T47D (cell line): ENCODE measurements at regions not wholly inside any gene's neighbourhood (a gene's known extent, or its start where the extent isn't known, plus 50 kb on each side); places are given as distances from the start of the nearest gene placed in this dataset.

Source experiments
- DNase-seq, 2 experiments: peaks; one replicate each; pipeline versions ENCODE4 v3.0.0 to v3.0.0-alpha.2; 2011 to 2012; ENCODE audit warnings: low read depth in 1 of 2, low spot score in 1 of 2
- JUND ChIP-seq: IDR thresholded peaks from 2 replicates; pipeline ENCODE4 v1.6.1; 2012; ENCODE audit warnings: low read depth
- in situ Hi-C: cut with HindIII; loops from 2 replicates; pipeline ENCODE4 v1.10.0; 2016; ENCODE audit warnings: low sequenced_read_pairs, low pct_unique_long_range_greater_than_20kb

GRCh38 chr14:95034788-95035187 is 122.5 kb downstream of the DICER1 start:
- in situ Hi-C loops = no loop called here
- no peak for TF ChIP-seq JUND
- DNase-seq = no peak

DNA sequence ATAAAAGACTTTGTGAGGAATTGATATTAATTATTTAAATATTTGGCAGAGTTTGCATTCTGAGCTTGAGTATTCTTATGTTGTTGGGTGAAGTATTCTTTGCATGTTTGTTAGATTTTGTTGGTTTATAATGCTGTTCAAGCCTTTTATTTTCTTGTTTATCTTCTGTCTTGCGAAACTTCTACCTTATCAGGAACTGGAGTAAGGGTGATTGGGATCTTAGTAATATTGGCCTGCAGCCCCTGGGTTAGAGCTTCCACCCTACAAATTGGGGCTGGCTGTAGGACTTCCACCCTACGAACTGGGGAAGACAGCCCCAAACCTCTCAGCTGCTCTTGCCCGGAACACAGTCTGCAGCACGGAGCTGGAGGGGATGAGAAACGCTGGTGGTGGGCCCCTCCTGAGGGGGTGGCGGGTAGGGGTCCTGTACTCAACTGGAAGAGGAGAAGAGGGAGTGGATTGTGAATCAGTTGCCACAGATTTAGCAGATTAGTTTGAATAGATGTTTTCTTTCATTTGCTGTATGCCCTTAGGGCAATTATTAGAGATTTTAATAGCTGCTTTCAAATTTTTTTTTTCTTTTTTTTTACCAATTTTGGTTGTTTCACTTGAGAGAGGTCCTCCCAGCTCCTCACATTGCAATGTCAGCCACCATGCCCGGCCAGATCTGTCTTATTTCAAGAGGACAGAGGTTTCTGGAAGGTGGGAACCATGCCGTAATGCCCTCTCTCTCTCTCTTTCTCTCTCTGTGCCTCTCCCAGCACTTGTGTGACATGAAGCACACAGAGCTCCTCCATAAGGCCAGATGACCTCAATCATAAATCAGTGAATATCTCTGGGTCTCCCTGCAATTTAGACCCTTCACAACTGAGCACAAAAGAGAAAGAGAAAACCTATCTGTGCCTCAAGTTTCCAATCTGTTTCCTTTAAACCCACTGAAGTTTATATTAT is 123.4 kb downstream of the DICER1 start:
- no peak for DNase-seq
- TF ChIP-seq JUND = no peak
- in situ Hi-C loops = no loop called here

DNA sequence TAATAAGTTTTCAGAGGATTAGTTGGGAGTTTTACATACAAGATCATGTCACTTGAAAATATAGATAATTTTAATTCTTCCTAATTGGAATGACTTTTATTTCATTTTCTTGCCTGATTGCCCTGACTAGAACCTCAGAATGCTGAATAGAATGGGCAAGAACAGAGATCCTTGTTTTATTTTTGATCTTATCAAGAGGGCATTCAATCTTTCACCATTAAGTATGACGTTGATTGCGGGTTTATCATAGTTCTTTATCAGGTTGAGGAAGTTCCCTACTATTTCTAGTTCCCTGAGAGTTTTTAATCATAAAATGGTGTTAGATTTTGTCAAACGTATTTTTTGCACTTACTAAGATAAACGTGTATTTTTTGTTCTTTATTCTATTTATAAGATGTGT is 124.3 kb downstream of the DICER1 start:
- TF ChIP-seq JUND = no peak
- in situ Hi-C loops = no loop called here
- DNase-seq = no peak

DNA sequence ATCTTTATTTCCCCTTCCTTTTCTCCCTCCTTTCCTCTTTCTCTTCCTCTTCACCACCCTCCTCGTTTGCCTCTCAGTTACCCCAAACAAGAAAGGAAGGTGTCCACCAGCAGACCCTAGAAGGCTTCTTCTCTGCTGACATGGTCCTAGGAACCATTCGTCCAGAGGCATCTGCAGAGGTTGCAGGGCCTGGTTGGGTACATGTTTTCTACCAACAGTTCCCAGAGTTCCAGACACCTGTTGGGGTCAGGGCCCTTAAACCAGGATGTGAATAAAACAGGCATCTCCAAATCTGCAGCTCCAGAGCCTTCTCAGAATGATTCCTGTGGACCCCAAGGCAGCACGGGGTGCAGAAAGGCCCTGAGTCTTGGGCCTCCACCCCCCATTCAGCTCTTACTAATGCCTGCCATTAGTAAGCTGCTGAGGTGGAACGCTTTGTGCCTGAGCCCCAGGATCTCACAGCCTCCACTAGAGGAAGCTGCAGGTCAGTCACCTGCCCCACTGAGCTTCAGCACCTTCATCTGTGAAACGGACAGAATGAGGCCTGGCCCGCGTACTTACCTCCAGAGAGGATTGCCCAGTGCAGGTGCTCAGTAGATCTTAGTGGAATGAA is 130.4 kb downstream of the DICER1 start:
- TF ChIP-seq JUND = no peak
- in situ Hi-C loops = no loop called here
- DNase-seq = peak in 1 of 2 experiments; percentile 18

GRCh38 chr14:95025941-95026340 is 131.4 kb downstream of the DICER1 start:
- in situ Hi-C loops = no loop called here
- no peak for TF ChIP-seq JUND
- DNase-seq = no peak

GRCh38 chr14:95025218-95025617 is 132.1 kb downstream of the DICER1 start:
- DNase-seq = no peak
- in situ Hi-C loops = no loop called here
- TF ChIP-seq JUND = no peak

DNA sequence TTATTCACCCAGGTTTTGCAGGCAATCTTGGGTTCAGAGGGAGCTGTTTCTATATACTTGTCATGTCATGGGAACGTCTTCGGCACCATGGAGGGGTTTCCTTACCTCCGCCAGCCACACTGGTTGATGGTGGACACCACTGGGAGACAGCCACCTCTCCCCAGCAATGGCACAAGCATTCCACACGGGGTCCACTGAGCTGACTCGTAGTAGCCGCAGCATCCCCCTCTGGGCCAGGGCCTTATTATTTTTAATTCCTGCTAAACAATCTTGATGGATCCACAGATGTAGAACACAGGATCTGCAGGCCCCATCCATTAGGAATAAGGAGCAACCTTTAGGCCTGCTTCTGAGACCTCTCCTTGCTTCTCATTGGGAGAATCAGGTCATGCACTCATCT is 132.9 kb downstream of the DICER1 start:
- TF ChIP-seq JUND = no peak
- DNase-seq = no peak
- in situ Hi-C loops = no loop called here

GRCh38 chr14:95023886-95024285 is 133.4 kb downstream of the DICER1 start:
- no peak for DNase-seq
- in situ Hi-C loops = no loop called here

DNA sequence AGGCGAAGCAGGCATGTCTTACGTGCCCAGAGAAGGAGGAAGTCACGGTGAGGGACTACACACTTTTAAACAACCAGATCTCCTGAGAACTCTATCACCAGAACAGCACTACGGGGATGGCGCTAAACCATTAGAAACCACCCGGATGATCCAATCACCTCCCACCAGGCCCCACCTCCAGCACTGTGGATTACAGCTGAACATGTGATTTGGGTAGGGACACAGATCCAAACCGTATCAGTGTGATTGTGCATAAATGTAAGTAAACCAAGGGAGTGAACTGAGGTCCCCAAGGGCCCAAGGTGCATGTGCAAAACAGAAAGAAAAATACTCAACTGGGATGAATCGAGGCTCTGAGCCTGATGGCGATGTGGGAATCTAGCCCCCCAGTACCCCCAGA is 134.2 kb downstream of the DICER1 start:
- in situ Hi-C loops = no loop called here
- no peak for TF ChIP-seq JUND
- no peak for DNase-seq

More at GRCh38 chr14:95023886-95024285, 133.4 kb downstream of the DICER1 start:
- TF ChIP-seq JUND = no peak

- in situ Hi-C loops = no loop called here
- DNase-seq = no peak
- no peak for TF ChIP-seq JUND
These were observed 135.7 kb downstream of the DICER1 start for GRCh38 chr14:95021588-95021987.

- DNase-seq = no peak
- in situ Hi-C loops = no loop called here
- no peak for TF ChIP-seq JUND
These were observed 138.5 kb downstream of the DICER1 start for GRCh38 chr14:95018821-95019220.

DNA sequence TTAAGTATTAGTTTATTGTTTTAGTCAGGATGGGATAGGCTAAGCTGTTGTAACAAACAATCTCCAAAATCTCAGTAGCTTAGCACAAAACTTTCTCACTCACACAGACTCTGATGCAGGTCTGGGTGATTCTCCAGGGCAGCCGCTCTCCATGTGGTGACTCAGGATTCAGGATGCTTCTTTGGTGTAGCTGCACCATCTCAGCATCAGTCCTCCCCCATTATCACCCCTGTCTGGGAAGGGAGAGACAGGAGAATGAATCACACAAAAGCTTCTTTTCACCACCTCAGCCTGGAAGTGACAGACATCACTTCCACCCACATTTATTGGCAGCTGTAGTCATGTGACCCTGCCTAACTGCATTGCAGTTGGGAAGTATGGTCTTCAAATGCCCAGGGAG is 142.3 kb downstream of the DICER1 start:
- in situ Hi-C loops = no loop called here
- TF ChIP-seq JUND = no peak
- DNase-seq = no peak

GRCh38 chr14:95014036-95014435 is 143.3 kb downstream of the DICER1 start:
- in situ Hi-C loops = no loop called here
- TF ChIP-seq JUND = no peak
- DNase-seq = no peak
